H1 (cell line): ENCODE measurements at regions not wholly inside any gene's neighbourhood (a gene's known extent, or its start where the extent isn't known, plus 50 kb on each side); places are given as distances from the start of the nearest gene placed in this dataset.

Source experiments
- JUND ChIP-seq: IDR thresholded peaks from 2 replicates; pipeline ENCODE4 v1.6.1; 2011; ENCODE audit warnings: mild to moderate bottlenecking, improper control_type of control experiment, low read length
- TAF1 ChIP-seq: IDR thresholded peaks from 2 replicates; pipeline ENCODE4 v1.6.1; 2011; ENCODE audit warnings: mild to moderate bottlenecking, low read depth, low read length
- TF ChIP-seq, protein P1 (sequence below), 3 experiments: IDR thresholded peaks; 1 replicate in 2 of 3; 2 replicates in 1 of 3; pipeline versions ENCODE4 v1.5.1 to v1.6.1; 2011; ENCODE audit warnings: low read length in 3 of 3, mild to moderate bottlenecking in 3 of 3, inconsistent platforms in 2 of 3, low read depth in 1 of 3, moderate library complexity in 1 of 3; ENCODE audit not compliant: insufficient read depth in 1 of 3; ENCODE audit errors: control extremely low read depth in 1 of 3

DNA sequence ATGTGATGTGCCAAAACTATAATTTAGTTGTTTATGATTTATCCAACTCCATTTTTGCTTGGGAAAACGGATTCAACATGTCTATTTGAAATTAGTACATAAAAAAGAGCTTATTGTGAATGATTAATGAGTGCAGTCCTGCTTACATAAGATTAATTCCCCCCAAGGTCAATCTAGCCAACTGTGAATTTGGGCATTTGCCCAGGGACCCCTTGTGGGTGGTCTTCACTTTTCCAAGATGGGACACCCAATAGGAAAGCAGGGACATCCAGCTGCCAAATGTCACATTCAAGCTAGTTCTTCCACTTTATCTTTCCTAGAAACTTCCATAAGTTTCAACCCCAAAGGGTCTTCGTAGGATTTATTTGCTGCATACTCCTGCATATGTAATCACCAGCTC lies 362.4 kb upstream of the PKN2 start:
- TF ChIP-seq, protein P1, sequence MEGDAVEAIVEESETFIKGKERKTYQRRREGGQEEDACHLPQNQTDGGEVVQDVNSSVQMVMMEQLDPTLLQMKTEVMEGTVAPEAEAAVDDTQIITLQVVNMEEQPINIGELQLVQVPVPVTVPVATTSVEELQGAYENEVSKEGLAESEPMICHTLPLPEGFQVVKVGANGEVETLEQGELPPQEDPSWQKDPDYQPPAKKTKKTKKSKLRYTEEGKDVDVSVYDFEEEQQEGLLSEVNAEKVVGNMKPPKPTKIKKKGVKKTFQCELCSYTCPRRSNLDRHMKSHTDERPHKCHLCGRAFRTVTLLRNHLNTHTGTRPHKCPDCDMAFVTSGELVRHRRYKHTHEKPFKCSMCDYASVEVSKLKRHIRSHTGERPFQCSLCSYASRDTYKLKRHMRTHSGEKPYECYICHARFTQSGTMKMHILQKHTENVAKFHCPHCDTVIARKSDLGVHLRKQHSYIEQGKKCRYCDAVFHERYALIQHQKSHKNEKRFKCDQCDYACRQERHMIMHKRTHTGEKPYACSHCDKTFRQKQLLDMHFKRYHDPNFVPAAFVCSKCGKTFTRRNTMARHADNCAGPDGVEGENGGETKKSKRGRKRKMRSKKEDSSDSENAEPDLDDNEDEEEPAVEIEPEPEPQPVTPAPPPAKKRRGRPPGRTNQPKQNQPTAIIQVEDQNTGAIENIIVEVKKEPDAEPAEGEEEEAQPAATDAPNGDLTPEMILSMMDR (IDR thresholded peaks at IDR 0.05; ENCODE audit: control extremely low read depth in 1 of 3, insufficient read depth in 1 of 3, low read depth in 1 of 3, low read length in 3 of 3) = no peak
- TF ChIP-seq TAF1 = no peak
- no peak for TF ChIP-seq JUND
